OCI-LY7 (cell line): ENCODE measurements at regions not wholly inside any gene's neighbourhood (a gene's known extent, or its start where the extent isn't known, plus 50 kb on each side); places are given as distances from the start of the nearest gene placed in this dataset.

ENCODE experiments used
- BruUV-seq: library from RNA; stranded (reverse); fragments of 400-500 nt; replicated peaks from 2 replicates; lab custom pipeline; 2021; lab: Mats Ljungman, UMichigan
- CTCF ChIA-PET: fragments of 300-600 bp; sonication (Branson Sonifier 250); formaldehyde crosslinking; loops from one replicate; lab custom pipeline; 2022; ENCODE audit warnings: antibody characterized with exemption; ENCODE audit not compliant: unreplicated experiment; lab: Charles Lee
- POLR2A ChIA-PET: fragments of 300-600 bp; sonication (Branson Sonifier 250); formaldehyde crosslinking; loops from one replicate; lab custom pipeline; 2022; ENCODE audit warnings: antibody characterized with exemption; lab: Charles Lee
- DNase-seq: peaks from one replicate; pipeline ENCODE4 v3.0.0-alpha.2; 2015; ENCODE audit warnings: low spot score
- H2AFZ ChIP-seq: fragments of 200-600 bp; sonication (generic), shearing (Covaris generic); 2 replicates; pipeline ENCODE4 v1.6.1; 2014; ENCODE audit warnings: mild to moderate bottlenecking, antibody characterized with exemption, low read length, moderate library complexity
- H3K27ac ChIP-seq: fragments of 200-600 bp; sonication (generic); 2 replicates; pipeline ENCODE4 v1.5.1; 2014; ENCODE audit warnings: mixed run types, low read depth, mild to moderate bottlenecking, moderate library complexity, low read length, inconsistent platforms; ENCODE audit not compliant: poor library complexity, severe bottlenecking
- H3K36me3 ChIP-seq: fragments of 200-600 bp; sonication (generic); 2 replicates; pipeline ENCODE4 v1.6.1; 2014; ENCODE audit warnings: mild to moderate bottlenecking, antibody characterized with exemption, low read length, moderate library complexity, mixed read lengths; ENCODE audit not compliant: insufficient read depth
- H3K4me1 ChIP-seq: fragments of 200-600 bp; sonication (generic); 2 replicates; pipeline ENCODE4 v1.5.1; 2014; ENCODE audit warnings: mild to moderate bottlenecking, low read length; ENCODE audit not compliant: insufficient read depth, poor library complexity, severe bottlenecking
- H3K4me2 ChIP-seq: fragments of 200-600 bp; sonication (generic); 2 replicates; pipeline ENCODE4 v1.6.1; 2014; ENCODE audit warnings: mild to moderate bottlenecking, low read length
- H3K4me3 ChIP-seq: fragments of 200-600 bp; sonication (generic); 2 replicates; pipeline ENCODE4 v1.5.1; 2014; ENCODE audit warnings: mild to moderate bottlenecking, low read depth, low read length; ENCODE audit not compliant: poor library complexity, severe bottlenecking
- H3K79me2 ChIP-seq: fragments of 200-600 bp; sonication (generic); 2 replicates; pipeline ENCODE4 v1.6.1; 2016; ENCODE audit warnings: low read depth, mild to moderate bottlenecking, low read length, moderate library complexity, mixed read lengths; ENCODE audit not compliant: insufficient read depth
- H3K9me2 ChIP-seq: fragments of 200-600 bp; sonication (generic); 2 replicates; pipeline ENCODE4 v1.6.1; 2016; ENCODE audit warnings: mild to moderate bottlenecking, low read length, mixed read lengths; ENCODE audit not compliant: insufficient read depth
- H3K9me3 ChIP-seq: fragments of 200-600 bp; sonication (generic); 2 replicates; pipeline ENCODE4 v1.6.1; 2014; ENCODE audit warnings: mild to moderate bottlenecking, mixed run types, low read length, mixed read lengths
- H4K20me1 ChIP-seq: fragments of 200-600 bp; sonication (generic); 2 replicates; pipeline ENCODE4 v1.6.1; 2014; ENCODE audit warnings: mild to moderate bottlenecking, antibody characterized with exemption, low read length, moderate library complexity, mixed read lengths; ENCODE audit not compliant: insufficient read depth
- CTCF ChIP-seq: fragments of 200-600 bp; sonication (generic); conservative IDR thresholded peaks from 2 replicates; pipeline ENCODE4 v1.5.1; 2014; ENCODE audit warnings: mild to moderate bottlenecking, antibody characterized with exemption, low read length, moderate library complexity, mixed read lengths
- EZH2phosphoT487 ChIP-seq: fragments of 200-600 bp; sonication (generic); IDR thresholded peaks from 2 replicates; pipeline ENCODE4 v1.6.1; 2018; ENCODE audit warnings: low read depth, borderline replicate concordance, mild to moderate bottlenecking, mixed run types, antibody characterized with exemption, low read length, moderate library complexity, mixed read lengths
- intact Hi-C: fragments of 100-400 bp; cut with micrococcal nuclease; formaldehyde crosslinking; loops from one replicate; pipeline ENCODE4 v1.10.0; 2022; ENCODE audit not compliant: unreplicated experiment

- ChIA-PET CTCF (no interaction called here), POLR2A (no interaction called here)
- peaks cover 42% of the 10 kb centered on the region for H3K36me3 ChIP-seq
- H3K9me2 ChIP-seq = no peaks in the 10 kb centered on the region
- no peaks in the 10 kb centered on the region for H3K9me3 ChIP-seq
- DNase-seq = no peak
- BruUV-seq = no TSS peak
- no peak overlapping the region for H2AFZ ChIP-seq
- H3K4me1 ChIP-seq = peaks cover 5% of the 10 kb centered on the region
- H3K4me3 ChIP-seq = no peak overlapping the region
- H4K20me1 ChIP-seq = no peaks in the 10 kb centered on the region
- TF ChIP-seq EZH2phosphoT487 (no peak), CTCF (no peak)
- intact Hi-C loops = no loop called here
- H3K27ac ChIP-seq = no peak overlapping the region
- H3K79me2 ChIP-seq = peaks cover 22% of the 10 kb centered on the region; the same call in 1 of the 2 replicates
- no peak overlapping the region for H3K4me2 ChIP-seq
These were observed 406.6 kb upstream of the AMELY start for GRCh38 chrY:7318122-7318521.

DNA sequence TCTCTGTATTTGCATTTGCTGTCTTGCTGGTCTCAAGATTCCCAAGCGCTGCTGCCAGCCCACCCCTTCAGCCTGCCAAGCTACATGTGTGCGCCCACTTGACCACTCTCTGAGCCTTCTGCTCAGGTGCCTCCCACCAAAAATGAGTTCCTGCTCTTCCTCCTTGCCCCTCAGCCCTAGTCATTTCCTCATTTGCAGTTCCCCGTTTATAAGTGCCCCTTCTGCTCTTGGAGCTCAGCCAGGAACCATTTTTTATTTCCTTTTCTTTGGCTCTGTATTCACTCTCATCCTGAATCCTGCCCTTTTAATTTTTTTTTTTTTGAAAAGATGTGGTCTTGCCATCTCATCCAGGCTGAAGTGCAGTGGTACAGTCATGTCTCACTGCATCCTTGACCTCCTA lies 406.0 kb upstream of the AMELY start:
- Histone ChIP-seq H3K4me3 (no peak overlapping the region), H2AFZ (no peak overlapping the region), H3K36me3 (peaks cover 43% of the 10 kb centered on the region), H3K4me2 (no peak overlapping the region), H4K20me1 (no peaks in the 10 kb centered on the region), H3K4me1 (peaks cover 5% of the 10 kb centered on the region), H3K9me3 (no peaks in the 10 kb centered on the region), H3K9me2 (no peaks in the 10 kb centered on the region), H3K27ac (no peak overlapping the region), H3K79me2 (peaks cover 27% of the 10 kb centered on the region; the same call in 1 of the 2 replicates)
- intact Hi-C loops = no loop called here
- TF ChIP-seq EZH2phosphoT487 = no peak
- no peak for TF ChIP-seq CTCF
- ChIA-PET CTCF (no interaction called here), POLR2A (interaction anchor here (1.1 kb wide), 1 partner anchor 44 kb away, joined by 4 read pairs; no protein-coding TSS in a partner anchor)
- no peak for DNase-seq
- BruUV-seq = no TSS peak

- H3K4me3 ChIP-seq = no peak overlapping the region
- intact Hi-C loops = no loop called here
- peak; percentile 13 for DNase-seq
- ChIA-PET POLR2A (no interaction called here), CTCF (no interaction called here)
- no peaks in the 10 kb centered on the region for H3K4me1 ChIP-seq
- no peaks in the 10 kb centered on the region for H3K9me2 ChIP-seq
- no peak overlapping the region for H3K4me2 ChIP-seq
- no TSS peak for BruUV-seq
- peaks cover 53% of the 10 kb centered on the region for H3K36me3 ChIP-seq
- peaks cover 43% of the 10 kb centered on the region for H3K79me2 ChIP-seq
- no peaks in the 10 kb centered on the region for H3K9me3 ChIP-seq
- TF ChIP-seq CTCF (0 out of 2 replicates have a peak, but pooled peaks have one; percentile 25), EZH2phosphoT487 (no peak)
- no peaks in the 10 kb centered on the region for H4K20me1 ChIP-seq
- no peak overlapping the region for H2AFZ ChIP-seq
- H3K27ac ChIP-seq = no peak overlapping the region
These were observed 399.1 kb upstream of the AMELY start for GRCh38 chrY:7310482-7311269.
